ENCODE measurements at regions not wholly inside any gene's neighbourhood (a gene's known extent, or its start where the extent isn't known, plus 50 kb on each side); places are given as distances from the start of the nearest gene placed in this dataset.

GRCh38 chr10:65779985-65780384, 1145.9 kb upstream of the LRRTM3 start:
- no peak overlapping the region for H2BK15ac ChIP-seq (ENCODE audit: low read length)
- no peak overlapping the region for H2AK5ac ChIP-seq (ENCODE audit: low read depth, low read length)
- no peaks in the 10 kb centered on the region for H3K4me1 ChIP-seq (ENCODE audit: control insufficient read depth in 2 of 2, insufficient read depth in 1 of 2, low read depth in 1 of 2, low read length in 2 of 2)
- H3K23ac ChIP-seq (ENCODE audit: low read depth, low read length, poor library complexity), result no peak overlapping the region
- H3K14ac ChIP-seq (ENCODE audit: low read length), result no peak overlapping the region
- H4K91ac ChIP-seq (ENCODE audit: low read depth, low read length, poor library complexity), result no peak overlapping the region
- no peak overlapping the region for H3K27ac ChIP-seq (replicated peaks; ENCODE audit: low read length)
- peaks cover 3% of the 10 kb centered on the region for H3K79me1 ChIP-seq (ENCODE audit: low read depth, low read length)
- H2BK12ac ChIP-seq (ENCODE audit: low read length), result peak overlapping the region; percentile 63
- no peak for DNase-seq (ENCODE audit: low spot score)
- H3K18ac ChIP-seq (ENCODE audit: low read length), result peak overlapping the region; percentile 51
- H2AFZ ChIP-seq (ENCODE audit: low read length), result no peak overlapping the region
- no peak overlapping the region for H3K4ac ChIP-seq (ENCODE audit: low read length)
- no peak overlapping the region for H2BK120ac ChIP-seq (ENCODE audit: low read depth, low read length)
- no peaks in the 10 kb centered on the region for H3K36me3 ChIP-seq (replicated peaks in 1 of 2; ENCODE audit: control insufficient read depth in 2 of 2, insufficient read depth in 2 of 2, low read length in 2 of 2)
- no peak overlapping the region for H3K9ac ChIP-seq (ENCODE audit: low read depth, low read length, poor library complexity)
- H3K9me3 ChIP-seq (replicated peaks in 1 of 2; ENCODE audit: control insufficient read depth in 2 of 2, insufficient read depth in 1 of 2, low read depth in 1 of 2, low read length in 2 of 2), result peaks cover 0 to 3% of the 10 kb centered on the region in 2 donors
- H4K8ac ChIP-seq (ENCODE audit: low read depth, low read length), result no peak overlapping the region
- H3K27me3 ChIP-seq (ENCODE audit: control insufficient read depth in 3 of 3, insufficient read depth in 3 of 3, low read depth in 1 of 3, low read length in 3 of 3), result no peaks in the 10 kb centered on the region
- no peak overlapping the region for H2BK5ac ChIP-seq (ENCODE audit: low read length)
- no peak overlapping the region for H3K4me3 ChIP-seq (ENCODE audit: low read length in 2 of 2)
- no CpG with 5 or more reads among the region's 5 CpGs for WGBS, 2 donors (ENCODE audit: extremely low coverage in 2 of 2, insufficient read length in 2 of 2, insufficient replicate concordance in 1 of 2)
- no peak overlapping the region for H3K4me2 ChIP-seq (ENCODE audit: insufficient read depth, low read length, poor library complexity, severe bottlenecking)

DNA sequence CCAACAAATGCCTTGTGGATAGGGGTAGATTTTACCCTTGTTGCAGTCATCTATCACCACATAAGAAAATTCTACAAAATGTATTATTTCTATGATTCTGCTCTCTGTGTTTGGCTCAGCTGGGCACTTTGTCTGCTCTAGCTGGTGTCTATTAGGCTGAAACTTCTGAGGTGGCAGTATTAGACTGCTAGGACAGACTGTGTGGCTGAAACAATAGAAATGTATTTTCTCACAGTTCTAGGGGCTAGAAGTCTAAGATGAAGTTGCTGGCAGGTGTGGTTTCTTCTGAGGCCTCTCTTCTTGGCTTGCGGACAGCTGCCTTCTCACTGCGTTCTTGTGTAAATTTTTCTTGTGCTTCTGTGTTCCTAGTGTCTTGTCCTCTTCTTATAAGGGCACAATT, 1139.6 kb upstream of the LRRTM3 start:
- Histone ChIP-seq H3K27ac (replicated peaks; ENCODE audit: low read length) (no peak overlapping the region), H3K9me3 (replicated peaks in 1 of 2; ENCODE audit: control insufficient read depth in 2 of 2, insufficient read depth in 1 of 2, low read depth in 1 of 2, low read length in 2 of 2) (no peaks in the 10 kb centered on the region), H3K9ac (ENCODE audit: low read depth, low read length, poor library complexity) (no peak overlapping the region), H3K18ac (ENCODE audit: low read length) (no peak overlapping the region), H2BK120ac (ENCODE audit: low read depth, low read length) (no peak overlapping the region), H3K27me3 (ENCODE audit: control insufficient read depth in 3 of 3, insufficient read depth in 3 of 3, low read depth in 1 of 3, low read length in 3 of 3) (no peaks in the 10 kb centered on the region), H3K4me3 (ENCODE audit: low read length in 2 of 2) (no peak overlapping the region), H3K4me2 (ENCODE audit: insufficient read depth, low read length, poor library complexity, severe bottlenecking) (no peak overlapping the region), H3K4ac (ENCODE audit: low read length) (no peak overlapping the region), H3K79me1 (ENCODE audit: low read depth, low read length) (no peaks in the 10 kb centered on the region), H2AK5ac (ENCODE audit: low read depth, low read length) (no peak overlapping the region), H4K8ac (ENCODE audit: low read depth, low read length) (no peak overlapping the region), H4K91ac (ENCODE audit: low read depth, low read length, poor library complexity) (no peak overlapping the region), H2AFZ (ENCODE audit: low read length) (no peak overlapping the region), H3K36me3 (replicated peaks in 1 of 2; ENCODE audit: control insufficient read depth in 2 of 2, insufficient read depth in 2 of 2, low read length in 2 of 2) (no peaks in the 10 kb centered on the region), H3K4me1 (ENCODE audit: control insufficient read depth in 2 of 2, insufficient read depth in 1 of 2, low read depth in 1 of 2, low read length in 2 of 2) (no peaks in the 10 kb centered on the region), H3K23ac (ENCODE audit: low read depth, low read length, poor library complexity) (no peak overlapping the region), H2BK5ac (ENCODE audit: low read length) (no peak overlapping the region), H2BK15ac (ENCODE audit: low read length) (no peak overlapping the region), H3K14ac (ENCODE audit: low read length) (no peak overlapping the region), H2BK12ac (ENCODE audit: low read length) (no peak overlapping the region)
- WGBS, 2 donors (ENCODE audit: extremely low coverage in 2 of 2, insufficient read length in 2 of 2, insufficient replicate concordance in 1 of 2), result no CpG with 5 or more reads among the region's 2 CpGs
- DNase-seq (ENCODE audit: low spot score), result no peak

DNA sequence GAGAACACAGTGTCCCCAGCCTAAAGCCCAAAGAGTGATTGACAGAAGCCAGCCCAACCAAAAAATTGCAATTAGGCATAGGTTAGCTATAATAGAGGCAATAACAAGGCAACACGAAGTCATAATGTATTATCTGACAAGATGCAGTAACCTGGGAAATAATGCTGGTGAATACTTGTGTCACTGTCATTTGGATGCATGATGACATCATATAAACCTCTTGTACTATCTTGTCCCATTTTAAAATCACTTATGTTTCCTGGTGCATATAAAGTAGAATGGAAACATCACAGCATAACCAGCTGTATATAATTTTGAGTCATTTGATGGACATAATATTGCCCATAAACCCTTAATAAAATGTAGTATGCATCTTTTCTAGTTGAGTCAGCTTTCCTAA, 1138.3 kb upstream of the LRRTM3 start:
- Histone ChIP-seq H2BK15ac (ENCODE audit: low read length) (no peak overlapping the region), H4K8ac (ENCODE audit: low read depth, low read length) (no peak overlapping the region), H2AK5ac (ENCODE audit: low read depth, low read length) (no peak overlapping the region), H3K18ac (ENCODE audit: low read length) (no peak overlapping the region), H3K4me2 (ENCODE audit: insufficient read depth, low read length, poor library complexity, severe bottlenecking) (no peak overlapping the region), H3K27ac (replicated peaks; ENCODE audit: low read length) (no peak overlapping the region), H3K27me3 (ENCODE audit: control insufficient read depth in 3 of 3, insufficient read depth in 3 of 3, low read depth in 1 of 3, low read length in 3 of 3) (no peaks in the 10 kb centered on the region), H3K36me3 (replicated peaks in 1 of 2; ENCODE audit: control insufficient read depth in 2 of 2, insufficient read depth in 2 of 2, low read length in 2 of 2) (no peaks in the 10 kb centered on the region), H2BK12ac (ENCODE audit: low read length) (no peak overlapping the region), H3K23ac (ENCODE audit: low read depth, low read length, poor library complexity) (no peak overlapping the region), H2BK5ac (ENCODE audit: low read length) (no peak overlapping the region), H3K9ac (ENCODE audit: low read depth, low read length, poor library complexity) (no peak overlapping the region), H3K4me1 (ENCODE audit: control insufficient read depth in 2 of 2, insufficient read depth in 1 of 2, low read depth in 1 of 2, low read length in 2 of 2) (no peaks in the 10 kb centered on the region), H3K4ac (ENCODE audit: low read length) (no peak overlapping the region), H3K14ac (ENCODE audit: low read length) (no peak overlapping the region), H3K9me3 (replicated peaks in 1 of 2; ENCODE audit: control insufficient read depth in 2 of 2, insufficient read depth in 1 of 2, low read depth in 1 of 2, low read length in 2 of 2) (no peaks in the 10 kb centered on the region), H3K79me1 (ENCODE audit: low read depth, low read length) (no peaks in the 10 kb centered on the region), H3K4me3 (ENCODE audit: low read length in 2 of 2) (no peak overlapping the region), H2AFZ (ENCODE audit: low read length) (no peak overlapping the region), H4K91ac (ENCODE audit: low read depth, low read length, poor library complexity) (no peak overlapping the region), H2BK120ac (ENCODE audit: low read depth, low read length) (no peak overlapping the region)
- DNase-seq (ENCODE audit: low spot score), result no peak
- no CpG with 5 or more reads among the region's 1 CpG for WGBS, 2 donors (ENCODE audit: extremely low coverage in 2 of 2, insufficient read length in 2 of 2, insufficient replicate concordance in 1 of 2)

DNA sequence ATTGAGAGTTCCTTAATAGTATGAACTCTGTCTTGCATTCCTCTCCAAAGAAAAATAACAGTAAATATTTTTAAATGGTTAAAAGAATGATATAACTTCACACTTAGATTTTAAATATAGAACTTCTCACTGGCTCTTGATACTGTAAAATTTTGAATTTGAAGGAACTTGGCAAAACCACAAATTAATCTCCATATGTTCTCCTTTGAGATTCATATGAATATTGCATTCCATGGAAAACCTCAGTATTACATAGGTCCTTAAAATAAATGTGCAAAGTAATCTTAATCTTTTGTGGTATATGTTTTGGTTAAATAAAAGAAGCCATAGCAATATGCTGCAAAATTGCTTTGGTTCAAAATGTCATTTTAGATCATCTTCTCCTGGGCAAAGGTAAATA, 1137.6 kb upstream of the LRRTM3 start:
- Histone ChIP-seq H3K36me3 (replicated peaks in 1 of 2; ENCODE audit: control insufficient read depth in 2 of 2, insufficient read depth in 2 of 2, low read length in 2 of 2) (no peaks in the 10 kb centered on the region), H3K27ac (replicated peaks; ENCODE audit: low read length) (no peak overlapping the region), H3K79me1 (ENCODE audit: low read depth, low read length) (no peaks in the 10 kb centered on the region), H3K4me2 (ENCODE audit: insufficient read depth, low read length, poor library complexity, severe bottlenecking) (no peak overlapping the region), H2BK15ac (ENCODE audit: low read length) (no peak overlapping the region), H4K91ac (ENCODE audit: low read depth, low read length, poor library complexity) (no peak overlapping the region), H3K14ac (ENCODE audit: low read length) (no peak overlapping the region), H3K9me3 (replicated peaks in 1 of 2; ENCODE audit: control insufficient read depth in 2 of 2, insufficient read depth in 1 of 2, low read depth in 1 of 2, low read length in 2 of 2) (no peaks in the 10 kb centered on the region), H2AK5ac (ENCODE audit: low read depth, low read length) (no peak overlapping the region), H2AFZ (ENCODE audit: low read length) (no peak overlapping the region), H3K27me3 (ENCODE audit: control insufficient read depth in 3 of 3, insufficient read depth in 3 of 3, low read depth in 1 of 3, low read length in 3 of 3) (no peaks in the 10 kb centered on the region), H2BK12ac (ENCODE audit: low read length) (no peak overlapping the region), H4K8ac (ENCODE audit: low read depth, low read length) (no peak overlapping the region), H3K4me1 (ENCODE audit: control insufficient read depth in 2 of 2, insufficient read depth in 1 of 2, low read depth in 1 of 2, low read length in 2 of 2) (no peaks in the 10 kb centered on the region), H3K4ac (ENCODE audit: low read length) (no peak overlapping the region), H3K4me3 (ENCODE audit: low read length in 2 of 2) (no peak overlapping the region), H2BK120ac (ENCODE audit: low read depth, low read length) (no peak overlapping the region), H3K23ac (ENCODE audit: low read depth, low read length, poor library complexity) (no peak overlapping the region), H3K9ac (ENCODE audit: low read depth, low read length, poor library complexity) (no peak overlapping the region), H3K18ac (ENCODE audit: low read length) (no peak overlapping the region), H2BK5ac (ENCODE audit: low read length) (no peak overlapping the region)
- no peak for DNase-seq (ENCODE audit: low spot score)

All from neuronal stem cell (in vitro differentiated cells).